HG03060 (cell line): ENCODE measurements at regions not wholly inside any gene's neighbourhood (a gene's known extent, or its start where the extent isn't known, plus 50 kb on each side); places are given as distances from the start of the nearest gene placed in this dataset.

Experiments used
- ATAC-seq: cut with Tn5 transposase; IDR thresholded peaks from one replicate; pipeline ENCODE4 v1.9.1; 2021; ENCODE audit warnings: low read depth, moderate number of reproducible peaks; ENCODE audit not compliant: unreplicated experiment

DNA sequence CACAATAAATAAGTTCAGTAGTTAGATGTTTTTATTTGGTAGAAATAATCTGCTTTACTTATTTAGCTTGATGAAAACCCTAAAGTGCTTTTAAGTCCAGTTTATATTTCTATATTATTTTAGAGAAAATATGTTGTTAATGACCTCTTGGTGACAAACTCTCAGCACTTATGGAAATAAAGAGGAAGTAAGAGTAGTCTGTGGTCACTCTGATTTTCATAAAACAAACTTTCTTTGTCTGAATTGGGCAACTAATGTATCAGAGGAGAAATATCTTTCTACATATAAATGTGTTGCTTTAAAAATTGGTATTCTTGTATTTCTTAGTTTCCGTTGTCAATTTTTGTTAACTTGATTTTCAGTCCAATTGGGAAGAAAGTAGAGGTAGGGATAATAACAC is 878.9 kb upstream of the SEL1L start:
- no peak for ATAC-seq

DNA sequence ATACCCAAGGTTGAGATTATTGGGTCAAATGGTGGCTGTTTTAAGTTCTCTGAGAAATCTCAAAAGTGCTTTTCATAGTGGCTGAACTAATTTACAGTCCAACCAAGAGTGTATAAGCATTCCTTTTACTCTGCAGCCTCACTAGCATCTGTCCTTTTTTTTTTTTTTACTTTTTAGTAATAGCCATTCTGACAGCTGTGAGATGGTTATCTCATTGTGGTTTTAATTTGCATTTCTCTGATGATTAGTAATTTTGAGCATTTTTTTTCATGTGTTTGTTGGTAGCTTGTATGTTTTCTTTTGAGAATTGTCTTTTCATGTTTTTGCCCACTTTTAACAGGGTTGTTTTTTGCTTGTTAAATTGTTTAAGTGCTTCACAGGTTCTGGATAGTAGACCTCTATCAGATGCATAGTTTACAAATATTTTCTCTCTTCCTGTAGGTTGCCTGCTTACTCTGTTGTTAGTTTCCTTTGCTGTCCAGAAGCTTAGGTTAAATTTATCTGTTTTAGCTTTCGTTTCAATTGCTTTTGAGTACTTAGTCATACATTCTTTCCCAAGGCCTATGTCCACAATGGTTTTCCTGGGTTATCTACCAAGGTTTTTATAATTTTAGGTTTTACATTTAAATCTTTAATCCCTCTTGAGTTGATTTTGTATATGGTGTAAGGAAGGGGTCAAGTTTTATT is 881.3 kb upstream of the SEL1L start:
- no peak for ATAC-seq

GRCh38 chr14:82419933-82420332 is 886.3 kb upstream of the SEL1L start:
- no peak for ATAC-seq

GRCh38 chr14:82420871-82421270 is 887.2 kb upstream of the SEL1L start:
- no peak for ATAC-seq

GRCh38 chr14:82421286-82421685 is 887.6 kb upstream of the SEL1L start:
- no peak for ATAC-seq

DNA sequence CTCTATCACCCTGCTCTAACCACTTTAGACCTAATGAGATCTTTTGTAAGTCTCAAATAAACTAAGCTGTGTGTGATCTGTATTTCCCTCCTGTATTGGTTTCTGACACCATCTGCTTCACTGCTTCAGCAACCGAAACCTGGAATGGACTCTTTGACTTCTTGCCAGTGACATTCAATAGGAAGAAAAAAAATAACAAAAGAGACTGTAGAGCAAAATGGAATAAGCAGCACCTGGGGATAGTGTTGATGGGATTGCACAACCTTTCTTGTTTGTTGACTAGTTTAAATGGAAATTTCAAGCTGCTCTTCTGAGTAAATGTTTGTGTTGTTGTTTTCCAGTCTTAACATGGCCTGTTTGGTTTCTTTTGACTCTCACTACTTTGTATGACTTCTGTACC is 888.6 kb upstream of the SEL1L start:
- no peak for ATAC-seq

GRCh38 chr14:82425261-82425660 is 891.6 kb upstream of the SEL1L start:
- ATAC-seq = no peak

GRCh38 chr14:82431031-82431430 is 897.4 kb upstream of the SEL1L start:
- ATAC-seq = no peak

DNA sequence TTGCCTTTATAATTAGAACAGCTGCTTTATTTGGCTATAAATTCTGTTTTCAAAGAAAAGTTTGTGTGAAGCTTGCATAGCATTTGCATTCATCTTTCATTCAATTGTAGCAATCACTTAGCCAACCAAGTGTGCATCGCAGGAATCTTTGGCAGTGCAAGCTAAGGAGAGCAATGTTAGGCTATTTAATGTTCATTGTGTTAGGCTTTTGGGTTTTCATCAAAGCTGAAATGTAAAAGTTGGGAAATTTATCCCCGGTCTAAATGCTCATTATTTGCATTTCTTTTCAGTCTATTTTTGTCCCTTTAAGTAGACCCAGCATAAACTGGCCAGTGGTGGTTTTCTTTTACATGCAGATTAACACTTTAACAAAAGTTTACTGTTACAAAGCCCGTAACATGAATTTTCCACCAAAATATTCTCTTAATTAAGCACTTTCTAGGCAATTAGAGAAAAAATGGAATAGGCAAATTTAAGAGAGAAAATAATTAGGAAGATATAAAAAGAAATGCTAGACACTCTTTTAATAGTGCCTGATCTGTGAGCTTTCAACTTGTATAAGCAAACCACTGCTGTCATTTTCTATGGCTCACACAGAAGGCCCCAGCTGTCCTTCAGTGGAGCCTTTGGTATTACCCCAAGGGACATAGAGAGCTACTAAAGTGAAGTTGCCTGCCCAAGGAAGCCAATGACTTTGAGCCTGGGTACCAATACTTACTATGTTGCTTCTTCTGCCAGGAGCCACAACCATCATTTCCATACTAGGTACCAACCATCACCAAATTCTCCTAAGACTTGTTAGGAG is 898.9 kb upstream of the SEL1L start:
- no peak for ATAC-seq

DNA sequence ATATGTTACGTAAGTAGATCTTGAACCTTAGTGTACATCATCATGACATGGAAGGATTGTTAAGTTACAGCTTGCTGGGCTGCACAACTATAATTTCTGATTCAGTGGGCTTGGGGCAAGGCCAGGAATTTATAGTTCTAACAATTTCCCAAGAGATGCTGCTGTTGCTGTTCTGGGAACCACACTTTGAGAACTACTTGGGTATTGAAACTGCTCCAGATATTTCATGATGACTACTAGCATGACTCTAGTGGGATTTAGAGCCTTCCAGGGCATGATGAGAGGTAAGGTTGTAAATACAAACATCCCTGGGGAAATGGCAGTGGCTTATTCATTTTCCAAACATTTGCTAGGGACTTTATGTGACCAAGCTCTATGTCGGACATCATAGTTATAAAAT is 904.8 kb upstream of the SEL1L start:
- ATAC-seq = no peak

GRCh38 chr14:82441270-82441669 is 907.6 kb upstream of the SEL1L start:
- no peak for ATAC-seq

- ATAC-seq = no peak
Observed at GRCh38 chr14:82445810-82446570, 912.3 kb upstream of the SEL1L start.

- no peak for ATAC-seq
Observed at GRCh38 chr14:82447586-82447985, 913.9 kb upstream of the SEL1L start.

- no peak for ATAC-seq
Observed at GRCh38 chr14:82449926-82450468, 916.3 kb upstream of the SEL1L start.

GRCh38 chr14:82451675-82452074 is 918.0 kb upstream of the SEL1L start:
- ATAC-seq = no peak

GRCh38 chr14:82482345-82482744 is 948.7 kb upstream of the SEL1L start:
- no peak for ATAC-seq

DNA sequence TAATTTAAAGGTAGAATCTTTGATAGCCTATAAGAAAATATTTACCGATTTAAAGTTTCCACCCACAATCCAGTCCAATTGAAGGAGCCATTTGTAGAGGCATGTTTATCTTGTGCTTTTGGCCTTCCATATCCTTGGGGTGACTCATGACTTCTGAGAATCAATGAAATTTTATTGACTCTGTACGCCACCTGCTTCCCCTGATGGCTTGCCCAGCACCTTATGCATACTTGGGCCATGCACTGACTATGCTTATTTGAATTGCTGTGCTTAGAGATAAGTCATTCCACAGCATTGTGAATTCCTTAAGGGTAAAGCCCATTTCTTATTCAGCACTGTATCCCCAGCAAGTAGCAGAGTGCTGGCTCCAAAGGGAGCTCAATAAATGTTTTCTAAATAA is 954.8 kb upstream of the SEL1L start:
- no peak for ATAC-seq

GRCh38 chr14:82490397-82490796 is 956.7 kb upstream of the SEL1L start:
- ATAC-seq = no peak

DNA sequence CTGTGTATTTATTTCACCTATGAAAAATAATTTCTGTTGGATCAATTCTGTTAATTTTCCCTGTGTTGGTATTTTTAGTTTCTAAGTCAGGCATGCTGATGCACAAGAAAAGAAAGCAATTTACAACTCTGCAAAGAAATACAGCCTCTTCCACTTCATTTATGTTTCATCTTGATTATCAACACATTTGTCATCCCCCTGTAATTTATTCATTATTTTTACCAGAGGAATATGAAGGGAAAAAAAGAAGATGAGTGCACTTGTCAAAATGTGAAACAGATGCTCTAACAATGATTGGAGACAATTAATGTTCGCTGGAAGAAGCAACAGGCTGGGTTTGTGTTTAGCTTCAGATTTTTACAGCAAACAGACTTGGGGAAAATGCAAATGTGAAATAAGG is 958.5 kb upstream of the SEL1L start:
- ATAC-seq = no peak

GRCh38 chr14:82500222-82500621 is 966.6 kb upstream of the SEL1L start:
- no peak for ATAC-seq

DNA sequence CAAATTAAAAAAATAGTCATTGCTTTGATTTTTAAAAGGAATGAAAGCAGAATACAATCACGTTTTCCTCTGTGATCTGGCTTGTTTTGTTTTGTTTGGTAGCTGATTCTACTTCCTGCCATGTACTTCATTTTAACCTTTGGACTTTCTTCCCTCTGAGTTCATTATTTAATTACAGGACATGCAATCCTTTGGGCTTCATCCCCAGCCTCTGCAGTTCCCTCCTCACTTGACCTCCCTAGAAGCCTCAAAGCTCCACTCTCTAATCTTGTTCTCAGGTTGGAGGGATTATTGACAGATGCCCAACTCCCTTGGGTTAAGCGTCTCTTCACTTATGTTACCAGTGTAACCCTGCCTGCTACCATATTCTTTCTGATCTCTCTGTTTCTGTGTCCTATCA is 967.9 kb upstream of the SEL1L start:
- ATAC-seq = no peak
